SK-N-SH treated with all-trans-retinoic acid at 6 μM for 48 hours (cell line): ENCODE measurements at regions not wholly inside any gene's neighbourhood (a gene's known extent, or its start where the extent isn't known, plus 50 kb on each side); places are given as distances from the start of the nearest gene placed in this dataset.

Source experiments
- ATAC-seq: fragments of 200-7000 bp; cut with Tn5 transposase; 3 replicates; pipeline ENCODE4 v1.9.1; 2020; ENCODE audit warnings: mild to moderate bottlenecking, moderate library complexity
- ARNTL ChIP-seq: fragments of 450-650 bp; formaldehyde crosslinking; IDR thresholded peaks from 2 replicates; pipeline ENCODE4 v1.5.0; 2020; ENCODE audit warnings: low read depth, mild to moderate bottlenecking, moderate library complexity, borderline replicate concordance
- BACH2 ChIP-seq: fragments of 250-450 bp; sonication (Bioruptor Pico); IDR thresholded peaks from 2 replicates; pipeline ENCODE4 v1.9.0; 2021; ENCODE audit warnings: mild to moderate bottlenecking, borderline replicate concordance
- CREB5 ChIP-seq: fragments of 250-450 bp; sonication (Bioruptor Pico); IDR thresholded peaks from 2 replicates; pipeline ENCODE4 v1.5.1; 2020; ENCODE audit warnings: low read depth, mild to moderate bottlenecking, moderate library complexity
- CSDC2 ChIP-seq: fragments of 250-450 bp; sonication (Bioruptor Pico); IDR thresholded peaks from 2 replicates; pipeline ENCODE4 v1.5.0; 2020; ENCODE audit warnings: mild to moderate bottlenecking, moderate library complexity
- CSRNP3 ChIP-seq: fragments of 250-450 bp; sonication (Bioruptor Pico); IDR thresholded peaks from 2 replicates; pipeline ENCODE4 v1.5.1; 2021; ENCODE audit warnings: mild to moderate bottlenecking, moderate library complexity
- ESRRG ChIP-seq: fragments of 250-450 bp; sonication (Bioruptor Pico); IDR thresholded peaks from 2 replicates; pipeline ENCODE4 v1.6.1; 2021; ENCODE audit warnings: mild to moderate bottlenecking
- GLIS3 ChIP-seq: fragments of 250-450 bp; sonication (Bioruptor Pico); IDR thresholded peaks from 2 replicates; pipeline ENCODE4 v1.5.0; 2020; ENCODE audit warnings: mild to moderate bottlenecking, moderate library complexity
- ISL1 ChIP-seq: fragments of 250-450 bp; sonication (Bioruptor Pico); IDR thresholded peaks from 2 replicates; pipeline ENCODE4 v2.1.2; 2022; ENCODE audit warnings: mild to moderate bottlenecking, moderate library complexity
- OSR1 ChIP-seq: fragments of 250-450 bp; sonication (Bioruptor Pico); IDR thresholded peaks from 2 replicates; pipeline ENCODE4 v1.8.0; 2022; ENCODE audit warnings: moderate library complexity, mild to moderate bottlenecking, inconsistent platforms
- PATZ1 ChIP-seq: fragments of 250-450 bp; sonication (Bioruptor Pico); IDR thresholded peaks from 2 replicates; pipeline ENCODE4 v1.8.0; 2020; ENCODE audit warnings: mild to moderate bottlenecking, moderate library complexity, borderline replicate concordance
- POU6F1 ChIP-seq: fragments of 250-450 bp; sonication (Bioruptor Pico); IDR thresholded peaks from 2 replicates; pipeline ENCODE4 v1.8.0; 2021; ENCODE audit warnings: low read depth, mild to moderate bottlenecking, moderate library complexity, borderline replicate concordance
- PPARA ChIP-seq: fragments of 250-450 bp; sonication (Bioruptor Pico); IDR thresholded peaks from 2 replicates; pipeline ENCODE4 v1.5.0; 2020; ENCODE audit warnings: mild to moderate bottlenecking, borderline replicate concordance
- SNAI2 ChIP-seq: fragments of 250-450 bp; sonication (Bioruptor Pico); IDR thresholded peaks from 2 replicates; pipeline ENCODE4 v1.5.0; 2020; ENCODE audit warnings: mild to moderate bottlenecking, moderate library complexity
- TCF4 ChIP-seq: fragments of 250-450 bp; sonication (Bioruptor Pico); IDR thresholded peaks from 2 replicates; pipeline ENCODE4 v1.8.0; 2021; ENCODE audit warnings: mild to moderate bottlenecking, moderate library complexity, borderline replicate concordance
- ZC3H10 ChIP-seq: fragments of 250-450 bp; sonication (Bioruptor Pico); IDR thresholded peaks from 2 replicates; pipeline ENCODE4 v1.5.1; 2021; ENCODE audit warnings: mild to moderate bottlenecking, moderate library complexity
- ZFP3 ChIP-seq: fragments of 250-450 bp; sonication (Bioruptor Pico); IDR thresholded peaks from 2 replicates; pipeline ENCODE4 v1.5.0; 2020; ENCODE audit warnings: mild to moderate bottlenecking, moderate library complexity
- ZFP30 ChIP-seq: fragments of 450-650 bp; formaldehyde crosslinking; IDR thresholded peaks from 2 replicates; pipeline ENCODE4 v1.5.0; 2022; ENCODE audit warnings: mild to moderate bottlenecking, moderate library complexity
- ZNF565 ChIP-seq: fragments of 450-650 bp; formaldehyde crosslinking; conservative IDR thresholded peaks from 2 replicates; pipeline ENCODE4 v1.5.0; 2020; ENCODE audit warnings: low read depth, mild to moderate bottlenecking, moderate library complexity
- ZNF70 ChIP-seq: fragments of 450-650 bp; formaldehyde crosslinking; IDR thresholded peaks from 2 replicates; pipeline ENCODE4 v1.5.0; 2020; ENCODE audit warnings: mild to moderate bottlenecking, moderate library complexity
- ZNF8 ChIP-seq: fragments of 450-650 bp; formaldehyde crosslinking; IDR thresholded peaks from 2 replicates; pipeline ENCODE4 v1.5.0; 2020; ENCODE audit warnings: mild to moderate bottlenecking, moderate library complexity
- TF ChIP-seq, protein P1 (sequence below): fragments of 250-450 bp; sonication (Bioruptor Pico); IDR thresholded peaks from 2 replicates; pipeline ENCODE4 v1.5.0; 2020; ENCODE audit warnings: mild to moderate bottlenecking, moderate library complexity

DNA sequence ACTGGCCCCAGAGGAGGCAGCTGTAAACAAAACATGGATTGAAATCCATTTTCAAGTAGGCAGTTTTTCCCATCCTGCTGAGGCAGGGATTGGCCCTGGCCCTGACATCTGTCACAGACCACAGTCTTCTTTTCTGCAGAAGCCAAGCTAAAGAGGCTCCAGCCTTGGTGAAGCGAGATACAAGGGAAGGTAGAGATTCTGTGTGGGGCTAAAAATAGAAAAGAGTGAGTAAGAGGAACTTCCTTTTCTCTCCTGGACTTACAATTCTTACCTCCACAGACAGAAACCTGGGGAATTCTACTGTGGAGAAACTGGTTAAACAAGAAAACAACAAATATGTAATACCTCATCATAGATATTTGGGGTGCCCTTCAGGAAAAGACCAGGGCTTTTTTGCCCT, 624.8 kb upstream of the FZD8 start:
- TF ChIP-seq ZNF565 (CRISPR knock-in tag) (no peak), PPARA (CRISPR knock-in tag) (no peak), ZNF8 (CRISPR knock-in tag) (no peak), POU6F1 (no peak), CREB5 (CRISPR knock-in tag) (no peak), GLIS3 (CRISPR knock-in tag) (no peak), ESRRG (CRISPR knock-in tag) (no peak), ARNTL (CRISPR knock-in tag) (no peak), ZNF70 (CRISPR knock-in tag) (no peak), ZFP3 (no peak), ISL1 (CRISPR knock-in tag) (no peak), OSR1 (CRISPR knock-in tag) (no peak), ZFP30 (CRISPR knock-in tag) (no peak), PATZ1 (CRISPR knock-in tag) (no peak), SNAI2 (CRISPR knock-in tag) (no peak), CSDC2 (CRISPR knock-in tag) (no peak), CSRNP3 (CRISPR knock-in tag) (no peak), BACH2 (CRISPR knock-in tag) (no peak), ZC3H10 (CRISPR knock-in tag) (no peak)
- TF ChIP-seq, protein P1, sequence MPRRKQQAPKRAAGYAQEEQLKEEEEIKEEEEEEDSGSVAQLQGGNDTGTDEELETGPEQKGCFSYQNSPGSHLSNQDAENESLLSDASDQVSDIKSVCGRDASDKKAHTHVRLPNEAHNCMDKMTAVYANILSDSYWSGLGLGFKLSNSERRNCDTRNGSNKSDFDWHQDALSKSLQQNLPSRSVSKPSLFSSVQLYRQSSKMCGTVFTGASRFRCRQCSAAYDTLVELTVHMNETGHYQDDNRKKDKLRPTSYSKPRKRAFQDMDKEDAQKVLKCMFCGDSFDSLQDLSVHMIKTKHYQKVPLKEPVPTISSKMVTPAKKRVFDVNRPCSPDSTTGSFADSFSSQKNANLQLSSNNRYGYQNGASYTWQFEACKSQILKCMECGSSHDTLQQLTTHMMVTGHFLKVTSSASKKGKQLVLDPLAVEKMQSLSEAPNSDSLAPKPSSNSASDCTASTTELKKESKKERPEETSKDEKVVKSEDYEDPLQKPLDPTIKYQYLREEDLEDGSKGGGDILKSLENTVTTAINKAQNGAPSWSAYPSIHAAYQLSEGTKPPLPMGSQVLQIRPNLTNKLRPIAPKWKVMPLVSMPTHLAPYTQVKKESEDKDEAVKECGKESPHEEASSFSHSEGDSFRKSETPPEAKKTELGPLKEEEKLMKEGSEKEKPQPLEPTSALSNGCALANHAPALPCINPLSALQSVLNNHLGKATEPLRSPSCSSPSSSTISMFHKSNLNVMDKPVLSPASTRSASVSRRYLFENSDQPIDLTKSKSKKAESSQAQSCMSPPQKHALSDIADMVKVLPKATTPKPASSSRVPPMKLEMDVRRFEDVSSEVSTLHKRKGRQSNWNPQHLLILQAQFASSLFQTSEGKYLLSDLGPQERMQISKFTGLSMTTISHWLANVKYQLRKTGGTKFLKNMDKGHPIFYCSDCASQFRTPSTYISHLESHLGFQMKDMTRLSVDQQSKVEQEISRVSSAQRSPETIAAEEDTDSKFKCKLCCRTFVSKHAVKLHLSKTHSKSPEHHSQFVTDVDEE, result no peak
- no peak for ATAC-seq

DNA sequence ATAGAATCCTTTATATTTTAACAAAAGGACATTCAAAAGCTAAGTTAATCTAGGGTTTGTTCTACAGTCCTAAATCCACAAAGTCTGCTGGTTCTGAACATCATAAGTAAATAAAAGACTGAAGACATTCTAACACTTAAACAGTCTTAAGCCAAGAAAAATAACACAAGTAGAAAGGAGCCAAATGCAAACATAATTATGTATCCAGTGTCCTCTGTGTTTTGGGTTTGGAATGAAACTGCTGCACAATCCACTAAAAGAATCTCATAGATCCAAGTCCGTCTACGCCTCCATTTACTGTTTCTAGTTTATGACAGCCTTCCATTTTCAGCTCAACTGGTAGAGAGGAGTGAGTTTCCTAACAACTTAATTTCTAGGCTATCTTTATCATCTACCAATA, 623.6 kb upstream of the FZD8 start:
- ATAC-seq, result no peak
- TF ChIP-seq CSDC2 (CRISPR knock-in tag), result no peak
- no peak for TF ChIP-seq TCF4 (CRISPR knock-in tag)
- no peak for TF ChIP-seq CSRNP3 (CRISPR knock-in tag)
- no peak for TF ChIP-seq CREB5 (CRISPR knock-in tag)
- no peak for TF ChIP-seq ZNF565 (CRISPR knock-in tag)
- TF ChIP-seq, protein P1, result no peak
- TF ChIP-seq ISL1 (CRISPR knock-in tag), result no peak
- TF ChIP-seq BACH2 (CRISPR knock-in tag), result no peak
- no peak for TF ChIP-seq ZNF70 (CRISPR knock-in tag)
